PC-9 (cell line): ENCODE measurements at regions not wholly inside any gene's neighbourhood (a gene's known extent, or its start where the extent isn't known, plus 50 kb on each side); places are given as distances from the start of the nearest gene placed in this dataset.

Experiments
- EZH2 ChIP-seq: fragments of 200-600 bp; sonication (generic); IDR thresholded peaks from 2 replicates; pipeline ENCODE4 v1.8.0; 2017; ENCODE audit warnings: antibody characterized with exemption, low read depth
- TF ChIP-seq, protein P1 (sequence below): fragments of 200-600 bp; sonication (generic); conservative IDR thresholded peaks from 2 replicates; pipeline ENCODE4 v1.6.1; 2017; ENCODE audit warnings: mixed run types, antibody characterized with exemption, mild to moderate bottlenecking, moderate library complexity

DNA sequence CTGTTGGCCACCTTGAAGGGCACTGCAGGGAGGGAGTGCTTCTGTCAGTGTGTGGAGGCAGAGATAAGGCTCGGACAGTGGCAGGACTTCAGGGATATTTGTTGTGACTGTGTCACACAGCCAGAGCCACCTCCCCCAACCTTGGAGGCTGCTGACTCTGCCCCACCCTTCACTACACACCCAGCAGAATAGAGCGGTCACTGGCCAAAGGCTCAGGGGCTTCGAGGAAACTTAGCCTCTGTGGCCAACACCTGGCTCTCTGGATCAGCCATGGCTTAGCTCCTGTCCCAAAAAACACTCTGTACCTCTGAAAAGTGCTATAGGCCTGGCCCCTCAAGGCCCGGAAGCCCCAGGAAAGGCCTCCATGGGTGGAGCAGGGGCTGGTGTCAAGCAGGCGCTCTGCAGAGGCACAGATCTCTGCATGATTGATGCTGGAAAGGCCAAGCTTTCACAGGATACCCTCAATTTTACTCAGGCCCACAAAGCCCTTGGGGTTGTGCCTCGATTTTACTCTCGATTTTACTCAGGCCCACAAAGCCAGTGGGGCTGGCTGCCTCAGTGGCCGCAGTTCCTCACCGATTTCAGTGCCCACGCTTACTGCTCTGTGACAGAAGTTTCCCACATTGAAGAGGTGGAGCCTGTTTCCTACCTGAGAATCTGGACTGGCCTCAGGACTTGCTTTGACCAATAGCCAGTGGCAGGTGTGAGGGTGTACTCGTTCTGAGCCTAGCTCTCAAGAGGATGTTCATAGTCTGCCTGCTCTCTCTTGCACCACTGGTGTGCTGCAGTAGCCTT, 113.2 kb upstream of the GPR26 start:
- no peak for TF ChIP-seq EZH2
- TF ChIP-seq, protein P1, sequence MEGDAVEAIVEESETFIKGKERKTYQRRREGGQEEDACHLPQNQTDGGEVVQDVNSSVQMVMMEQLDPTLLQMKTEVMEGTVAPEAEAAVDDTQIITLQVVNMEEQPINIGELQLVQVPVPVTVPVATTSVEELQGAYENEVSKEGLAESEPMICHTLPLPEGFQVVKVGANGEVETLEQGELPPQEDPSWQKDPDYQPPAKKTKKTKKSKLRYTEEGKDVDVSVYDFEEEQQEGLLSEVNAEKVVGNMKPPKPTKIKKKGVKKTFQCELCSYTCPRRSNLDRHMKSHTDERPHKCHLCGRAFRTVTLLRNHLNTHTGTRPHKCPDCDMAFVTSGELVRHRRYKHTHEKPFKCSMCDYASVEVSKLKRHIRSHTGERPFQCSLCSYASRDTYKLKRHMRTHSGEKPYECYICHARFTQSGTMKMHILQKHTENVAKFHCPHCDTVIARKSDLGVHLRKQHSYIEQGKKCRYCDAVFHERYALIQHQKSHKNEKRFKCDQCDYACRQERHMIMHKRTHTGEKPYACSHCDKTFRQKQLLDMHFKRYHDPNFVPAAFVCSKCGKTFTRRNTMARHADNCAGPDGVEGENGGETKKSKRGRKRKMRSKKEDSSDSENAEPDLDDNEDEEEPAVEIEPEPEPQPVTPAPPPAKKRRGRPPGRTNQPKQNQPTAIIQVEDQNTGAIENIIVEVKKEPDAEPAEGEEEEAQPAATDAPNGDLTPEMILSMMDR = no peak
